MM.1S (cell line): ENCODE measurements at regions not wholly inside any gene's neighbourhood (a gene's known extent, or its start where the extent isn't known, plus 50 kb on each side); places are given as distances from the start of the nearest gene placed in this dataset.

Source experiments
- DNase-seq: peaks from one replicate; pipeline ENCODE4 v3.0.0-alpha.2; 2015
- H2AFZ ChIP-seq: fragments of 300-600 bp; sonication (generic); 2 replicates; pipeline ENCODE4 v1.6.0; 2016; ENCODE audit warnings: antibody characterized with exemption, low read length
- H3F3A ChIP-seq: fragments of 300-600 bp; sonication (generic); 2 replicates; pipeline ENCODE4 v1.6.1; 2016; ENCODE audit warnings: mild to moderate bottlenecking, antibody characterized with exemption, low read length, moderate library complexity, mixed read lengths; ENCODE audit not compliant: insufficient read depth
- H3K27ac ChIP-seq: fragments of 300-600 bp; sonication (generic); 2 replicates; pipeline ENCODE4 v1.5.1; 2016; ENCODE audit warnings: mild to moderate bottlenecking, low read length
- H3K27me3 ChIP-seq: fragments of 300-600 bp; sonication (generic); replicated peaks from 2 replicates; pipeline ENCODE4 v1.6.0; 2016; ENCODE audit warnings: low read length; ENCODE audit not compliant: insufficient read depth
- H3K36me3 ChIP-seq: fragments of 300-600 bp; sonication (generic); replicated peaks from 2 replicates; pipeline ENCODE4 v1.6.1; 2016; ENCODE audit warnings: mild to moderate bottlenecking, low read length, mixed read lengths; ENCODE audit not compliant: insufficient read depth
- H3K4me1 ChIP-seq: fragments of 300-600 bp; sonication (generic); 2 replicates; pipeline ENCODE4 v1.6.1; 2016; ENCODE audit warnings: low read length, mixed read lengths
- H3K4me2 ChIP-seq: fragments of 300-600 bp; sonication (generic); 2 replicates; pipeline ENCODE4 v1.6.0; 2016; ENCODE audit warnings: low read depth, low read length
- H3K4me3 ChIP-seq: fragments of 300-600 bp; sonication (generic); 2 replicates; pipeline ENCODE4 v1.5.1; 2016; ENCODE audit warnings: low read length, mixed read lengths
- H3K79me2 ChIP-seq: fragments of 300-600 bp; sonication (generic); 2 replicates; pipeline ENCODE4 v1.6.1; 2016; ENCODE audit warnings: mixed run types, low read length, mixed read lengths
- H3K9ac ChIP-seq: fragments of 300-600 bp; sonication (generic); 2 replicates; pipeline ENCODE4 v1.6.1; 2016; ENCODE audit warnings: low read length, mixed read lengths
- H3K9me2 ChIP-seq: fragments of 300-600 bp; sonication (generic); replicated peaks from 2 replicates; pipeline ENCODE4 v1.6.1; 2016; ENCODE audit warnings: mild to moderate bottlenecking, low read length, mixed read lengths; ENCODE audit not compliant: insufficient read depth
- H3K9me3 ChIP-seq: fragments of 300-600 bp; sonication (generic); replicated peaks from 2 replicates; pipeline ENCODE4 v1.6.1; 2016; ENCODE audit warnings: mild to moderate bottlenecking, low read length, mixed read lengths; ENCODE audit not compliant: insufficient read depth
- H4K20me1 ChIP-seq: fragments of 300-600 bp; sonication (generic); 2 replicates; pipeline ENCODE4 v1.6.1; 2016; ENCODE audit warnings: mild to moderate bottlenecking, low read length, moderate library complexity, mixed read lengths; ENCODE audit not compliant: insufficient read depth
- CTCF ChIP-seq: fragments of 300-600 bp; sonication (generic); IDR thresholded peaks from 2 replicates; pipeline ENCODE4 v1.5.1; 2016; ENCODE audit warnings: antibody characterized with exemption, low read length, mixed read lengths
- EZH2 ChIP-seq: fragments of 300-600 bp; sonication (generic); optimal IDR thresholded peaks from 2 replicates; pipeline ENCODE3; 2017; ENCODE audit warnings: low read depth, mild to moderate bottlenecking, antibody characterized with exemption, low read length, mixed read lengths
- EZH2phosphoT487 ChIP-seq: fragments of 300-600 bp; sonication (generic); IDR thresholded peaks from 2 replicates; pipeline ENCODE4 v1.6.1; 2018; ENCODE audit warnings: antibody characterized with exemption, low read length

GRCh38 chr12:63470161-63470560 lies 198.1 kb downstream of the DPY19L2 start:
- no peak overlapping the region for H3K27ac ChIP-seq
- H3K79me2 ChIP-seq: no peaks in the 10 kb centered on the region
- no peaks in the 10 kb centered on the region for H3K27me3 ChIP-seq
- no peaks in the 10 kb centered on the region for H3F3A ChIP-seq
- no peak for DNase-seq
- H4K20me1 ChIP-seq: no peaks in the 10 kb centered on the region
- no peaks in the 10 kb centered on the region for H3K36me3 ChIP-seq
- no peak overlapping the region for H3K9ac ChIP-seq
- H3K9me3 ChIP-seq: no peaks in the 10 kb centered on the region
- H2AFZ ChIP-seq: no peak overlapping the region
- TF ChIP-seq EZH2phosphoT487: no peak
- no peak for TF ChIP-seq EZH2
- TF ChIP-seq CTCF: no peak
- no peaks in the 10 kb centered on the region for H3K9me2 ChIP-seq
- no peak overlapping the region for H3K4me3 ChIP-seq
- H3K4me1 ChIP-seq: no peaks in the 10 kb centered on the region
- no peak overlapping the region for H3K4me2 ChIP-seq

GRCh38 chr12:63467951-63468350 lies 200.3 kb downstream of the DPY19L2 start:
- no peaks in the 10 kb centered on the region for H3K9me2 ChIP-seq
- H3K4me1 ChIP-seq: no peaks in the 10 kb centered on the region
- TF ChIP-seq EZH2phosphoT487 (no peak), EZH2 (no peak), CTCF (no peak)
- no peak overlapping the region for H3K4me2 ChIP-seq
- no peaks in the 10 kb centered on the region for H3F3A ChIP-seq
- H4K20me1 ChIP-seq: no peaks in the 10 kb centered on the region
- H2AFZ ChIP-seq: no peak overlapping the region
- no peaks in the 10 kb centered on the region for H3K9me3 ChIP-seq
- H3K27me3 ChIP-seq: no peaks in the 10 kb centered on the region
- DNase-seq: no peak
- no peaks in the 10 kb centered on the region for H3K36me3 ChIP-seq
- no peaks in the 10 kb centered on the region for H3K79me2 ChIP-seq
- no peak overlapping the region for H3K9ac ChIP-seq
- no peak overlapping the region for H3K27ac ChIP-seq
- no peak overlapping the region for H3K4me3 ChIP-seq

GRCh38 chr12:63457857-63458256 lies 210.4 kb downstream of the DPY19L2 start:
- no peak overlapping the region for H2AFZ ChIP-seq
- H3K79me2 ChIP-seq: no peaks in the 10 kb centered on the region
- no peaks in the 10 kb centered on the region for H3K9me3 ChIP-seq
- no peaks in the 10 kb centered on the region for H3F3A ChIP-seq
- no peak overlapping the region for H3K4me3 ChIP-seq
- H4K20me1 ChIP-seq: no peaks in the 10 kb centered on the region
- peak; percentile 23 for DNase-seq
- H3K9me2 ChIP-seq: no peaks in the 10 kb centered on the region
- H3K9ac ChIP-seq: no peak overlapping the region
- H3K4me1 ChIP-seq: no peaks in the 10 kb centered on the region
- H3K27ac ChIP-seq: no peak overlapping the region
- H3K27me3 ChIP-seq: no peaks in the 10 kb centered on the region
- no peaks in the 10 kb centered on the region for H3K36me3 ChIP-seq
- no peak overlapping the region for H3K4me2 ChIP-seq
- no peak for TF ChIP-seq EZH2
- TF ChIP-seq EZH2phosphoT487: no peak
- no peak for TF ChIP-seq CTCF
